ENCODE measurements at regions not wholly inside any gene's neighbourhood (a gene's known extent, or its start where the extent isn't known, plus 50 kb on each side); places are given as distances from the start of the nearest gene placed in this dataset.
A peak's percentile ranks its signal among the peaks of the same experiment; 100 is the strongest.

DNA sequence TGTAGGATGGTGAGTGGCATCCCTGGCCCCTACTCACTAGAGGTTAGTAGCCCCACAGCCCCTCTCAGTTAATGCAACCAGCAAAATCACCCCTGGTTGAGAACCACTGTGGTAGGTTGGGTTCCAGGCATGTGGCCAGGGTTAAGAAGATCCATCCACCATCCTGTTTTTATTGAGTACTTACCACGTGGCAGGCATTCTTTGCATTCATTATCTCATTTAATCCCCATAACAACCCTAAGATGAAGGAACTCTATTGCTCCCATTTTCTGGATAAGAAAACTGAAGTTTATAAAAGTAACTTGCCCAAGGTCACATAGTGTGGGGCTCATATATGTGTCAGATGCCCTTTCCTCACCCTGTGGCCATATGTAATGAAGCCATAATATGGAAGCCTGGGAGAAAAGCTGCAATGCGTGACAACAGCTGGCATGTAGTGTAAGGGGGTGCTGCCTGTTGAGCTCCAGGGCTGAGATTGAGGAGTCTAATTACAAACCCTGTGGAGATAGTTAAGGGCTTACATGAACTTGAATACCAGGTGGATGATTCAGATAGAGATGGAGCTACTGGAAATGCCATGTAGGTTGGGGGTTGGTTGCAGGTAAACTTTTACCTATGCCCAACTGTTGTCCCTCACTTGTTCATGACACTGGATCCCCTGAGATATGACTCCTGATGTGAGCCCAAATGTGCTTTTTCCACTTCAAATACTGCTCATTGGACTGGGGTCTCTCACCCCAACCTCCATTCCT is 100.2 kb upstream of the PGRMC2 start:
- no peak for DNase-seq
- Mint-ChIP-seq H3K4me3 (no peak overlapping the region), H3K36me3 (ENCODE audit: insufficient read depth in 2 of 2) (no peaks in the 10 kb centered on the region), H3K9me3 (no peaks in the 10 kb centered on the region), H3K4me1 (ENCODE audit: low read depth) (no peaks in the 10 kb centered on the region), H3K27me3 (ENCODE audit: low read depth) (no peaks in the 10 kb centered on the region), H3K27ac (no peak overlapping the region)
- no peak for ATAC-seq (replicated peaks in 1 of 2)

DNA sequence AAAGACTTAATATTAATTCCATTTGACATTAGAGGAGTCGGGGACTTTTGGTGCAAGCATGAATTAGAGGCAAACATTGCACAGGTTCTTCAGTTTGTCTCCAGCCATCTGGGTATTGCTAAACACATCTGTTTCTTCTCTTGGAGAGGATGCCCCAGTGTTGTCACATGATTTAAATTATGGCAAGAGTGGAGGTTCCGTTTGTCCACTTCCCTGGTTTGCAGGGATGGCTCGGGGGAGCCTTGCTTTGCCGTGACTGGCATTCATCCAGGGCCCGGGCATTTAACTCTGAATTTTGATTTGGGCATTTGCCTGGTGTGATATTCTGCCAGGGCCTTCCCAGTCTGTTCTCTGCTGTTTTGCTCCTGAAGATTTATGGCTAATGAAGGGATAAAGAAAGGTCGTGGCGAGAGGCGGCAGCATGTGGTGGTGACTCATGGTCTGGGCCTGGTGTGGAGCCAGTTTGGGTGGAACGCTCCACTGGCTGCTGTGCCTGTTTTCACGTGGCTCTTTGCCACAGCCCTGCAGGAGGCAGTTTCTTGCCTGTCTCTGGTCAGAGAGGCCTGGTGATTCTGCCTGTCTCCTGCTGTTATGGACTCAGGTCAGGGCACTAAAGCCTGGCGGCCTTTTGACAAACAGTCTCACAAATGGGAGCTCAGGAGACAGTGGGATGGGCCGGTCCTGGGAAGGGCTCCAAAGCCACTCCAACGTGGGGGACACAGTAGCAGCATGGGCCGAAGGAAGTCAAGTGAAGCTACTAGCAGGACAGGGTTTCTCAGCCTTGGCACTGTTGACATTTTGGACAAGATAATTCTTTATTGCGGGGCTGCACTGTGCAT is 99.4 kb upstream of the PGRMC2 start:
- H3K4me3 Mint-ChIP-seq: no peak overlapping the region
- H3K9me3 Mint-ChIP-seq: no peaks in the 10 kb centered on the region
- H3K27me3 Mint-ChIP-seq (ENCODE audit: low read depth): no peaks in the 10 kb centered on the region
- ATAC-seq (replicated peaks in 1 of 2) (no peak), DNase-seq (no peak)
- no peak overlapping the region for H3K27ac Mint-ChIP-seq
- H3K4me1 Mint-ChIP-seq (ENCODE audit: low read depth): no peaks in the 10 kb centered on the region
- no peaks in the 10 kb centered on the region for H3K36me3 Mint-ChIP-seq (ENCODE audit: insufficient read depth in 2 of 2)

DNA sequence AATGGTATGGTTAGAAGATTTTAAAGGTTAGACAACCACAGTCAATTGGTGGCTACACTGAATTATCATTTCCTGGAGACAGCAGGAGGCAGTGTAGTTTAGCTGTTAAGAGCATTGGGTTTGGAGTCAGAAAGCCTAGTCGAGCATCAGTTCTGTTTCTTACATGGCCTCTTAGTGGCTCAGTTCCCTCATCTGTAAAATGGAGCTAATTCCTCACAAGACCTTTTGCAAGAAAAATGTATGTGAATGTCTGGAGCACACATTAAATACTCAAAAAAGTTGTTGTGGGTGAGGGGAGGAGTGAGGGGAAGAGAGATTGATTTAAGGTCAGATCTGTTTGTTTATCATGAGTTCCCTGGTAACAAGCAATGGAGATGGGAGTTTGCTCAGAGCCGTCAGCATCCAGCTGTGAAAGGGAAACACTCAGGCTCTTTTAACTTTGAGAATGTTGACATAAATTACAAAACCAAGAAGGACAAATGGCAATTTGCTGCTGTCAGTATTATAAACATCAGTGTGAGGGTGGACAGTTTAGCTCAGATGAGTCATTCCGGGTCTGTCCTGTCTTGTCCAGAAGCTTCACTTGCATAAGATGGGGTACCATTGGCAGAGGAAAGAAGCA is 98.2 kb upstream of the PGRMC2 start:
- no peaks in the 10 kb centered on the region for H3K36me3 Mint-ChIP-seq (ENCODE audit: insufficient read depth in 2 of 2)
- H3K4me1 Mint-ChIP-seq (ENCODE audit: low read depth): no peaks in the 10 kb centered on the region
- no peak overlapping the region for H3K27ac Mint-ChIP-seq
- no peaks in the 10 kb centered on the region for H3K27me3 Mint-ChIP-seq (ENCODE audit: low read depth)
- DNase-seq: no peak
- H3K4me3 Mint-ChIP-seq: no peak overlapping the region
- no peaks in the 10 kb centered on the region for H3K9me3 Mint-ChIP-seq
- no peak for ATAC-seq (replicated peaks in 1 of 2)

DNA sequence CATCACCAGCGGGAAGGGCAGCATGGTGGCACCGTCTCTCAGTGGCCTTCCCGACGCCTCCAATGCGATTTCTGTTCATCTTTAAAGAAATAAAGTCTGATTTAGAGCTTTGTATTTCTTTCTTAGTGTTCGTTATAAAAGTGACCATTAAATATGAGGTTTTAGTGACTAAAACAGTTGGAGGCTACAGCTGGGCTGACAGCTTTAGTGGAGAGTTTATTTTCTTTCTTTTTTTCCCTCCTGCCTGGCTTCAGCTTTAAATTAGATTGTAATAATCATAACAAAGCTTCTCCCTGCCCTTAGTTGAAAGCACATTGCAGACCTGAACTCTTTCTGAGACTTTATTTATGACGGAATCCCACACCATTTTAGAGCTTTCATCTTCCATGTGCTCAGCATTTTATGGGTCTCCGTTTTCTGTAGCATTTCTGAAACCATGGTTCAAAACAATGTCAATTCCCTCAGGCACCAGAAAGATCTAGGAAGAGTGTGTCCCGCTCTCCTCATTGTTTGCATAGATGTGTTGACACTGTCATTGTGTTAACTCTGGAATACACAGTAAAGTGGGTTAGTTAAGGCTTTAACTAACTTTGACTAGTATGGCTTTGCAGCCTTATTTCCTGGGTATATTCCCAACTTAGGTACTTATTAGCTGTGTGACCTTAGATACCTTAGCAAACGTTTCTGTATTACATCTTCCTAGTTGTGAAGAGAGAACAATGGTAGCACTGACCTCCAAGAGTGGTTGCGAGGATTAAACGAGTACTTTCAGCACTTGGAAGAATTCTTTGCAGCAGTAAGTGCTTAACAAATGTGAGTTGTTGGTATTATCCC is 97.4 kb upstream of the PGRMC2 start:
- Mint-ChIP-seq H3K4me1 (ENCODE audit: low read depth) (no peaks in the 10 kb centered on the region), H3K27me3 (ENCODE audit: low read depth) (no peaks in the 10 kb centered on the region), H3K27ac (no peak overlapping the region), H3K36me3 (ENCODE audit: insufficient read depth in 2 of 2) (no peaks in the 10 kb centered on the region), H3K9me3 (no peaks in the 10 kb centered on the region), H3K4me3 (no peak overlapping the region)
- ATAC-seq (replicated peaks in 1 of 2) (no peak), DNase-seq (no peak)

DNA sequence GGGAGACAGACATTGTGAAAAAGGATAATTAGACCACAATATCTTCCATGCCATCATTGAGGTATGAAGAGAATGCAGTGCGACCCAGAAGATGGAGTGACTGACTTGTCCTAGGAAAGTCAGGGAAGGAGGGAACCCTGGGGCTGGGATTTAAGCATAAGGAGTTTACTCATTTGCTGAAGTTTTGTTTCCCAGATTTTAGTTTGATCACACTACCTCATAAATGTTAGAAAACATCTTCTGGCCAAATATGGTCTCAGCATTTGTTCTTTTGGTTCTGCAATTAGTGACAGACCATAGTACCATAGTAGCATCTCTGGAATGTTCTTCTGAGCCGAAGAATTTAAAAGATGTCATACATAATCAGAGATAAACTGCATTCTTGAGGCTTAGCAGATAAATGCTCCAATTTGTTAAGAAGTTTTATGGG is 96.5 kb upstream of the PGRMC2 start:
- Mint-ChIP-seq H3K4me3 (no peak overlapping the region), H3K36me3 (ENCODE audit: insufficient read depth in 2 of 2) (no peaks in the 10 kb centered on the region), H3K27me3 (ENCODE audit: low read depth) (no peaks in the 10 kb centered on the region), H3K4me1 (ENCODE audit: low read depth) (no peaks in the 10 kb centered on the region), H3K9me3 (no peaks in the 10 kb centered on the region), H3K27ac (no peak overlapping the region)
- no peak for DNase-seq
- no peak for ATAC-seq (replicated peaks in 1 of 2)

DNA sequence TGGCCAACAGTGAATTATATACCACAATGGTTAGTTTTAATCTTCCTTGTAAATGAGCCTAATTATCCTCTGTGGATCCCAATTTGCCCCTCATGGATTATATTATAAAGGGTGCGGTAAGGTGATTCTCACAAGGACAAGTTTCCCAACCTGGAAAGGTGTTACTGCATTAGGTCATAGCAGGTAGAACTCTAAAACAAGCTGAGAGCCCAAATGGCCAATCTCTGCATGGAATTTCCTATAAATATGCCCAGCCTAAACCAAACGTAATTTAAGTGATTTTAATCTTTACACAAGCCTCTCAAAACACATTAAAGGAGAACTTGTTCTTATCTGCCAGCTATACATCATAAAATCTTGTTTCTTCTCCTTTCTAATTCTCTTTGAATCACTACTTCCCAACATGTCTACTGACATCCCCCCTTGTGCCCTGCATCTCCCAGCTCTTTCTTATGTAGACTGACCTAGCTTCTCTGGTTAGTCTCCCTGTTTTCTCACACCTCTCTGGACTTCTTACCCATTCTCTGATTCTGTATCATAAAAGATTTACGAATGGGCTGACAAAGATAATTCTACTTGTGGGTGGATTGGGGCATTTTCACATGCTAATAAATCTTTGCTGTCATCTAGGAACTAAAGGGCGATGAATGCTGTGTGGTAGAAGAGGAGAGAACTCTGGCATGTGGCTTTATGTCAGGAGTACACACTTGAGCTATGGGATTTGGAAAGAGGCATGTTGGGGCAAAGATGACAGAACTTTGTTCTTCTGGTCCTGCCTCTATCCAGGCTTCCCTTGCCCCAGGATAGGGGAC is 94.3 kb upstream of the PGRMC2 start:
- ATAC-seq (replicated peaks in 1 of 2): no peak
- H3K27ac Mint-ChIP-seq: no peak overlapping the region

DNA sequence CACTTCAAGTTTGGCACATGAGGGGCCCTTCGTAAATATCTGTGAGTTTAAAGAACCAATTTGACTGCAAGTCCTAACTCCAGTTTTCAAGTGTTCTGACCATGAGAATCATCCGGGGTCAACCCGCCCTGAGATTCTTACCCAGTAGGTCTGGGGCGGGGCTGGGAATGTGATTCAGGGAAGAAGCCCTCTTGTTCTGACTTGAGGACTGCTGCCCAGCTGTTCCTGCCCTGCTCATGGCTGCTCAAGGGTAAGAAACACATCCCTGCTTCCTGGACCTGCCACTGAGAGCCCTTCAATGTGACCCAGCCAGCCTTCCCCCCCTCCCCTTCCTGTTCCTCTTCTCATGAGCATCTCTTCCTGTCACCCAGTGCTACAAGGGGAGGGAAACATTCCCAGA is 92.7 kb upstream of the PGRMC2 start:
- Mint-ChIP-seq H3K36me3 (ENCODE audit: insufficient read depth in 2 of 2) (peaks cover 6 to 7% of the 10 kb centered on the region in 2 donors), H3K27ac (no peak overlapping the region), H3K4me3 (no peak overlapping the region), H3K27me3 (ENCODE audit: low read depth) (no peaks in the 10 kb centered on the region), H3K9me3 (peaks cover 4 to 5% of the 10 kb centered on the region in 2 donors), H3K4me1 (ENCODE audit: low read depth) (no peaks in the 10 kb centered on the region)
- DNase-seq: no peak
- no peak for ATAC-seq (replicated peaks in 1 of 2)

More for the DNA sequence above, 94.3 kb upstream of the PGRMC2 start:
- peaks cover 3% of the 10 kb centered on the region in 2 donors for H3K9me3 Mint-ChIP-seq
- no peaks in the 10 kb centered on the region for H3K4me1 Mint-ChIP-seq (ENCODE audit: low read depth)
- H3K27me3 Mint-ChIP-seq (ENCODE audit: low read depth): no peaks in the 10 kb centered on the region
- no peak overlapping the region for H3K4me3 Mint-ChIP-seq
- no peak for DNase-seq
- peaks cover 4 to 5% of the 10 kb centered on the region in 2 donors for H3K36me3 Mint-ChIP-seq (ENCODE audit: insufficient read depth in 2 of 2)

DNA sequence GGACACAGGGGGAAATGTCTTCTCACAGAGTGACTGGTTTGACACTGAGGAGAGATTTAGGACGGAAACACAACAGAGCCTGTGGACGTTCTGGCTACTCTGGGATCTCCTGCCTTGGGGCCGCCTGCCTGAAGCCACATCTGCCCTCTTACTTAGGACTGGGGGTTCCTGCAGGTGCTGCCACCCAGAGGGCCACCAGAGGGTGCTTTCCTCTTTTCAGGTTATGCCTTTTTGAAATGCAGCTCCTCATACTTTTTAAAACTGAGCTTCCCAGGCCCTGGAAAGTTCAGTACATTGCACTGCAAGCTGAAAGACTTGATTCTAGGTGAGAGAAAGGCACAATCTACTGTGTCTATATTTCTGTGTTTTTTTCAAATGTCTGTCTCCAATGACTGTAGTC is 92.2 kb upstream of the PGRMC2 start:
- peaks cover 6 to 7% of the 10 kb centered on the region in 2 donors for H3K36me3 Mint-ChIP-seq (ENCODE audit: insufficient read depth in 2 of 2)
- H3K27ac Mint-ChIP-seq: no peak overlapping the region
- H3K4me3 Mint-ChIP-seq: no peak overlapping the region
- H3K4me1 Mint-ChIP-seq (ENCODE audit: low read depth): no peaks in the 10 kb centered on the region
- ATAC-seq (replicated peaks in 1 of 2) (no peak), DNase-seq (peak; percentile 5 to 8)
- H3K27me3 Mint-ChIP-seq (ENCODE audit: low read depth): no peaks in the 10 kb centered on the region
- peaks cover 4 to 5% of the 10 kb centered on the region in 2 donors for H3K9me3 Mint-ChIP-seq

DNA sequence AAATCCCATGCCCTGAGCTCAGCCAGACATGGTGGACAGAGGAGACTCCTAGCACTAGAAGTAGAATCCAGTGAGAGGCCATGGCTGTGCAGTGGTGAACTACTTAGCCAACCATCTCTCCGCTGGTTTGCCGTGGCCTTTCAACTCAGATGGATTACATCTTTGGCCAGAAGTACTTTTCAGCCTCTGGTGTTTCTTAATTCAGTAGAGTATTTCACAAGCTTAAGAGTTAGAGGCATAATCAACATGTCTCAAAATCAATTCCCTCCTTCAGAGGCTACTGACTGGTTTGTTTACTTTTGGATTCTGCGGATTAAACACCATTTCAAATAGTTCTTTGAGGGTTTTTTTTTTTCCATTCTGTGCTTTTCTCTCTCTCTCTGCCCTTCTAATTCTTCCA is 91.1 kb upstream of the PGRMC2 start:
- Mint-ChIP-seq H3K4me1 (ENCODE audit: low read depth) (no peaks in the 10 kb centered on the region), H3K4me3 (no peak overlapping the region), H3K27ac (no peak overlapping the region), H3K9me3 (peaks cover 4 to 5% of the 10 kb centered on the region in 2 donors), H3K36me3 (ENCODE audit: insufficient read depth in 2 of 2) (peaks cover 6 to 7% of the 10 kb centered on the region in 2 donors), H3K27me3 (ENCODE audit: low read depth) (no peaks in the 10 kb centered on the region)
- ATAC-seq (replicated peaks in 1 of 2) (no peak), DNase-seq (no peak)

DNA sequence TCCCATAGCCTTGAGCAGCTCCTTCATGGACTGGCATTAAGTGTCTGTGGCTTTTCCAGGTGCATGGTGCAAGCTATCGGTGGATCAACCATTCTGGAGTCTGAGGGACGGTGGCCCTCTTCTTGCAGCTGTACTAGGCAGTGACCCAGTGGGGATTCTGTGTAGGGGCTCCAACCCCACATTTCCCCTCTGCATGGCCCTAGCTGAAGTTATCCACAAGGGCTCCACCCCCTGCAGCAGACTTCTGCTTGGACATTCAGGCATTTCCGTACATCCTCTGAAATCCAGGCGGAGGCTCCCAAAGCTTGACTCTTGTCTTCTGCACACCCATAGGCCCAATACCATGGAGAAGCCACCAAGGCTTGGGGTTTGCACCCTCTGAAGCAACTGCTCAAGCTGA is 89.3 kb upstream of the PGRMC2 start:
- H3K27ac Mint-ChIP-seq: no peak overlapping the region

DNA sequence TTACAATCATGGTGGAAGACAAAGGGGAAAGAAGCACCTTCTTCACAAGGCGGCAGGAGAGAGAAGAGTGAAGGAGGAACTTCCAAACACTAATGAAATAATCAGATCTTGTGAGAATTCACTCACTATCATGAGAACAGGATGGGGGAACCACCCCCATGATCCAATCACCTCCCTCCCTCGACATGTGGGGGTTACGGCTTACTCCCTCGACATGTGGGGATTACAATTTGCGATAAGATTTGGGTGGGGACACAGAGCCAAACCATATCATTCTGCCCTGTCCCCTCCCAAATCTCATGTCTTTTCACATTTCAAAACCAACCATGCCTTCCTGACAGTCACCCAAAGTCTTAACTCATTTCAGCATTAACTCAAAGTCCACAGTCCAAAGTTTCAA is 88.7 kb upstream of the PGRMC2 start:
- DNase-seq (no peak), ATAC-seq (replicated peaks in 1 of 2) (no peak)
- no peak overlapping the region for H3K27ac Mint-ChIP-seq
- H3K4me3 Mint-ChIP-seq: no peak overlapping the region
- peaks cover 6 to 7% of the 10 kb centered on the region in 2 donors for H3K36me3 Mint-ChIP-seq (ENCODE audit: insufficient read depth in 2 of 2)
- peaks cover 4 to 5% of the 10 kb centered on the region in 2 donors for H3K9me3 Mint-ChIP-seq
- no peaks in the 10 kb centered on the region for H3K4me1 Mint-ChIP-seq (ENCODE audit: low read depth)
- H3K27me3 Mint-ChIP-seq (ENCODE audit: low read depth): no peaks in the 10 kb centered on the region

More for the DNA sequence above, 89.3 kb upstream of the PGRMC2 start:
- ATAC-seq (replicated peaks in 1 of 2) (no peak), DNase-seq (no peak)
- Mint-ChIP-seq H3K36me3 (ENCODE audit: insufficient read depth in 2 of 2) (peaks cover 6 to 7% of the 10 kb centered on the region in 2 donors), H3K4me3 (no peak overlapping the region), H3K27me3 (ENCODE audit: low read depth) (no peaks in the 10 kb centered on the region), H3K9me3 (peaks cover 4 to 5% of the 10 kb centered on the region in 2 donors), H3K4me1 (ENCODE audit: low read depth) (no peaks in the 10 kb centered on the region)

DNA sequence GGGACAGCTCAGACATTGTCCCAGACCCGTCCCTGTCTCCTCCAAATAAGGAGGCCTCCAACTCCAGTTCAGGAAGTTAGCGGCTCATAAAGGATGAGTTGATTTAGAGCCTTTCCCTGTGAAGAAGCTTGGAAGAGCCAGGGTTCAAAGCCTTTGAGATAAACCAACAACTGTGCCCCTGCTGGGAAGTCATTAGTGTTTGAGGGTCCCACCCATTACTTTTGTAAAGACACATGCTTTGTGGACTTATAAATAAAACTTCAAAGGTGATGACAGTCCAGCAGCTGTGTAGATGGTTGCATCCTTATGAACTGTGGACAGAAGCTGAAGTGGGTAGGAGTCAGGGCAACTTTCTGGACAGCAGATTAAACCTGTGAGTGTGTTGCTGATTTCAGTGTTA is 86.0 kb upstream of the PGRMC2 start:
- Mint-ChIP-seq H3K27ac (no peak overlapping the region), H3K27me3 (ENCODE audit: low read depth) (no peaks in the 10 kb centered on the region), H3K36me3 (ENCODE audit: insufficient read depth in 2 of 2) (peaks cover 6% of the 10 kb centered on the region in 2 donors), H3K9me3 (peaks cover 8 to 9% of the 10 kb centered on the region in 2 donors), H3K4me1 (ENCODE audit: low read depth) (no peaks in the 10 kb centered on the region), H3K4me3 (no peak overlapping the region)
- DNase-seq: no peak
- no peak for ATAC-seq (replicated peaks in 1 of 2)
